LNCAP (cell line): ENCODE measurements at regions not wholly inside any gene's neighbourhood (a gene's known extent, or its start where the extent isn't known, plus 50 kb on each side); places are given as distances from the start of the nearest gene placed in this dataset.

Experiments used
- TF ChIP-seq, protein P1 (sequence below): fragments of 450-650 bp; IDR thresholded peaks from 2 replicates; pipeline ENCODE4 v1.5.1; 2017; ENCODE audit warnings: mild to moderate bottlenecking

DNA sequence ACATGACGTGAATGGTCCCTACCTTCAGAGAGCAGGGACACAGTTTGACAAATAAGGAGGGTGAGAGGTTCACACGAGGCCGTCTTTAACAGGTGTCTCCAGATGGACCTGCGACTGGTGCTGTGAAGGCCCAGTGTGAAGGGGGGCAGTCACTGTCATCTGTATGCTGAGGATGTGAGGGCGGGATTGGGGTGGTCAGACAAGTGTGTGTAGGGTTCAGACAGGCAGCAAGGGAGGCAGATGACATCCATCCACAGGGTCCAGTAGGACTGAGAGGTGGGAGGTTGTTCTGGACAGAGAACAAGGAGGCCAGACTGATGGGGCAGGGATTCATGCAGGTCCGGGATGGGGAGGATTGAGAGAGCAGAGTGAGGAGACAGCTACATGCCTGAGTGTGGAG, 232.6 kb upstream of the GPR26 start:
- TF ChIP-seq, protein P1, sequence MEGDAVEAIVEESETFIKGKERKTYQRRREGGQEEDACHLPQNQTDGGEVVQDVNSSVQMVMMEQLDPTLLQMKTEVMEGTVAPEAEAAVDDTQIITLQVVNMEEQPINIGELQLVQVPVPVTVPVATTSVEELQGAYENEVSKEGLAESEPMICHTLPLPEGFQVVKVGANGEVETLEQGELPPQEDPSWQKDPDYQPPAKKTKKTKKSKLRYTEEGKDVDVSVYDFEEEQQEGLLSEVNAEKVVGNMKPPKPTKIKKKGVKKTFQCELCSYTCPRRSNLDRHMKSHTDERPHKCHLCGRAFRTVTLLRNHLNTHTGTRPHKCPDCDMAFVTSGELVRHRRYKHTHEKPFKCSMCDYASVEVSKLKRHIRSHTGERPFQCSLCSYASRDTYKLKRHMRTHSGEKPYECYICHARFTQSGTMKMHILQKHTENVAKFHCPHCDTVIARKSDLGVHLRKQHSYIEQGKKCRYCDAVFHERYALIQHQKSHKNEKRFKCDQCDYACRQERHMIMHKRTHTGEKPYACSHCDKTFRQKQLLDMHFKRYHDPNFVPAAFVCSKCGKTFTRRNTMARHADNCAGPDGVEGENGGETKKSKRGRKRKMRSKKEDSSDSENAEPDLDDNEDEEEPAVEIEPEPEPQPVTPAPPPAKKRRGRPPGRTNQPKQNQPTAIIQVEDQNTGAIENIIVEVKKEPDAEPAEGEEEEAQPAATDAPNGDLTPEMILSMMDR: no peak

DNA sequence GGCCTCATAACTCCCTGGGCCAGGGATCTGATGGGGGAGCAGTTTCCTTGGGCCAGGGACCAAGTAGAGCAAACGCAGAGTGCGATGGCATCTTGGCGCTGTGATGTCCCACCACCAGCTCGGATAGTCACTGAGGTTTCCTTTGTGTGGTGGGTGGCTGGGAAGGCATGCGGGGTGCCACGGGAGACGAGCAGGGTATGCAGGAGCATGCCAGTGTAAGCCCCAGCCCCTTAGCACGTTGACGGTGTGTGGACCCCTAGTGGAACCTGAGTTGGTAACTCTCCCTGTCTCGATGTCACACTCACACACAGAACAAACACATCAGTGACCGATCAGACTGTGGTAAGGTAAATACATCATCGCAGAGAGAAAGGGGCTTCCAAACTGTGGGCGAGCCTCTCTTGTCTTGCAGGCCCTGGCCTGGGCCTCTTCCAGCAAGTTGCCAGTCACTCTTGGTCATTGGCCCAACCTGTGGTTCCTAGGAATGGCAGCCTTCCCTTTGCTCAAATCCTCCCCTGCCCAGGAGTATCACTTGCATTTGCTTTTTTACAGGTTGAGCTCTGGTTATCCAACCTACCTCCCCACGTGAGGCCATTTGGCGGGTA, 231.6 kb upstream of the GPR26 start:
- TF ChIP-seq, protein P1: no peak

DNA sequence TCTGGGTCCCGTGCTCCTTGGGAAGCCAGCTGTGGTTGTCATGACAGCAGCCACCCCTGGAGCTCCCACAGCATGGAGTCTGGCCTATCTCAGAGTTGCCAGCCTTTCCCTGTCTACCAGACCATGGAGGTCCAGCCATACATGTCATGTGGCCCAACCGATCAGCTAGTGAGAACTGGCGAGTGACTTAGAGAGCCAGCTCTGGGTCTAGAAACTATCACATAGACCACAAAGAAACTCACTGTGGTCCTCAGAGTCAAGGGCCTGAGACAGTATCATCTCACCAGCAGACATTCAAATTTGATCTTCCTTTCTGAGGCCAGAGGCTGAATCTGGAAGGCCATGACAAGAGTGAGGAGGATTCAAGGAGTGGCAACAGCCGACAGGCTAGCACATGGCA, 223.3 kb upstream of the GPR26 start:
- TF ChIP-seq, protein P1: no peak

DNA sequence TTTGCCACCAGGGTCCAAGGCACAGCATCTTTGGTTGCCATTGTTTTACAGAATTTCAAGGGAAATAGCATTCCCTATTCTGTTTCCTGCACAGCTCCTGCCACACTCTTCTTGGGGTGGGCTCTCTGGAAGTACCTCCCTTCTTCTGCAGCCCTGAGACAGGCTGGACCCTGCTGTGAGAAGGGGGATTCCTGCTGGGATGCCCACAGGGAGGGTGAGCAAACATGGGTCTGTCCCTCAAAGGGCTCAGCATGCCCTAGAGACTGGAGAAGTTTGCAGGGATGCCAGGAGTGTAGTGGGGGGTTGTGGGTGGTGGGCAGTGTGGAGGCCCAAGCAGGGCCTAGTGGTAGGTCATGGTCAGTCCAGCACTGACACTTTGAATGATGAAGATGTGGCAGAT, 222.2 kb upstream of the GPR26 start:
- TF ChIP-seq, protein P1: no peak

DNA sequence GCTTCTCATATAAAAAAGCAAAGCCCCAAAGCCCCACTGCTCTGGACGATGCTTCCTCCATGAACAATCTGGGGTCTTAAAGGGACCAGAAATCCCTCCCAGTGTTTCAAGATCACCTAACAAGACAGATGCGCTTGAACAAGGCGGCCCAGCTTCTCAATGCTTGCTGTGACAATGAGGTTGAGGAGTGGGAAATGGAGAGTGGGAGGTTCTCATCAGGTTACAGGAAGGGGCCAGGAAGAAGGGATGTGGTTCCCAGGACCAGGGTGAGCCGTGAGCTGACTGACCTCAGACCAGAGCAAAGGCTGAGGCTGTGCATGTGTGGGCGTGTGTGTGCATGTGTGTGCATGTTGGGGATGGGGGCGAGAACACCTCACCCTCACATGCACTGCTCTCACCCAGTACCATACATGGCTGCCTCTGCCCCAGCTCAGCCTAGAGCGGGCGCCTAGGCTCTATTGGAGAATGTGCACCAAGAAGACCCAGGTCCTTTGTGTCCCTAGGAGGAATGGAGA, 220.8 kb upstream of the GPR26 start:
- TF ChIP-seq, protein P1: no peak

DNA sequence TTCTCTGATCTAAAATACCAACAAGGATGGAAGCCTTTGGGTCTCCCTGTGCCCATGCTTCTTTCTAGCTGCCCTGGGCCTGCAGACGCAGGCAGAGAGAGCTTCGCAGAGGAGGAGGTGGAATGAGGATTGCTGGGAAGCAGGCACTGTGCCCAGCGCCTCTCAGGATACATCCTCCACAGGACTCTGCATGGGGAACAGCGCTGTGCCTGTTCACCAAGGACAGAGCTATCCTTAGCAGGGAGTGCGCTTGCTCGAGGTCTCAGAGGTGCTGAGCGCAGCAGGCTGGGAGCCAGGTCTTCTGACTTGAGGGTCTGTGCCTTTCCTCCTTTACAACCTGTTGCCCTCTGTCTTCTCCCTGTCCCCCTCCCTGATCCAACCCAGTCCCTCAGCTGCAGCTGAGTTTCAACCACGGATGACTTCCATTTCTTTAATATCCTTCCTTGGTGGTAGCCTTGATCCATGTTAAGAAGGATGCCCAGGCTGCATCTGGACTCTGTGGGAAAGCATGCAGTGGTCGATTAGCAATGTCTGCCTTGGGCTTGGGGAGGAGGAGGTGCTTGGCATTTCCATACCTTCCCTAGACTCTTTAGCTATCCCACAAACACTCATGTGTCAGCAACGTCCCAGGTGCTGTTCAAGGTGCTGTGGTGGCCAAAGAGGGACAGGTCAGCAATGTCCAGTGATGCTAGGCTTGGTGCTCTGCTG, 219.6 kb upstream of the GPR26 start:
- TF ChIP-seq, protein P1: no peak

DNA sequence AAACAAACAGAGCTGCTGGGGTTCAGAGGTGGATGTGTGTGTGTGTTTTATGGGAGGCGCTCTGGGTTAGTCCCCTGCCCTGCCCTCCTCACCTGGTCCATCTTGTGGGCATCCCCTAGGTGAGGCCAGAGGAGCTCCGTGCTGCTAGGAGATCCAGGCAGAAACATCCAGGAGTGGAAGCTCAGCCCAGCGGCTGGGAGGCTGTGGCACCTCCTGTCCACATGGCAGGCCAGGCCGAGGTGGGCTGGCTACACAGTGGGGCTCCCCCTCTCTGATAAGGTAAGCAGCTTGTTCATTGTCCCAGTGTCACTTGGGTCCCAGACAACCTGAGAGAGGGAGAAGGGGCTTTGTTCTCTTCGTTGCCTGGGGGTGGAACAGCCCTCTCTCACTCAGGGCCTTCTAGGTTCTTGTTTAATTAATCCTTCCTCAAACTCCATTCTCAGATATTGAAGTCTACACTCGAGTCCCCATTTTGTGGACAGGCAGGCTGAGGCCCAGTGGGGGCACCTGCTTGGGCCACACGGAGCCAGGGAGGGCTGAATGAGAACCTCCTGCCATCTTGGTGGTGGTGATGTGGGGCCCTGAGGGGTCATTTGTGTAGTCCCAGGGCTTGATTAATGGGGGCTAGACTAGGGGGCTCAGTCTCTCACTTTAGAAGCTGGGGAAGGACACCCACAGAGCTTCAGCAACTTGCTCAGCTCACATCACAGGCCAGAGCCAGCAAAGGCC, 216.8 kb upstream of the GPR26 start:
- TF ChIP-seq, protein P1: no peak
